ENCODE measurements at regions not wholly inside any gene's neighbourhood (a gene's known extent, or its start where the extent isn't known, plus 50 kb on each side); places are given as distances from the start of the nearest gene placed in this dataset.
"Not testable (repeated sequence)": the region's sequence is repeated elsewhere in the genome, so short reads cannot be mapped to it uniquely, and the experiment has no call there.

GRCh38 chr13:78867655-78868054 lies 208.7 kb upstream of the OBI1 start:
- no peak overlapping the region for H3K27ac ChIP-seq (ENCODE audit: low read depth in 1 of 2, low read length in 2 of 2)
- H3K36me3 ChIP-seq (replicated peaks in 1 of 2; ENCODE audit: control insufficient read depth in 1 of 2, insufficient read depth in 2 of 2, low read length in 2 of 2), result no peaks in the 10 kb centered on the region
- intact Hi-C loops (cut with micrococcal nuclease), result no loop called here
- no peaks in the 10 kb centered on the region for H3K4me1 Mint-ChIP-seq
- no peaks in the 10 kb centered on the region for H3K27me3 Mint-ChIP-seq (ENCODE audit: low read depth in 3 of 3)
- no peak overlapping the region for H3K27ac Mint-ChIP-seq
- H2AFZ ChIP-seq (ENCODE audit: insufficient read depth, low read depth, low read length, poor library complexity, severe bottlenecking), result no peak overlapping the region
- no peak overlapping the region for H3K9ac ChIP-seq (ENCODE audit: insufficient read depth, low read length, poor library complexity, severe bottlenecking)
- H3K4me1 ChIP-seq (ENCODE audit: control insufficient read depth in 1 of 2, insufficient read depth in 2 of 2, low read length in 2 of 2), result no peaks in the 10 kb centered on the region
- H3K9me3 Mint-ChIP-seq, result peaks cover 2 to 8% (median 3%) of the 10 kb centered on the region in 7 donors
- H3K4me3 Mint-ChIP-seq, result no peak overlapping the region
- DNase-seq, result no peak
- no peak overlapping the region for H3K4me3 ChIP-seq (replicated peaks in 1 of 3; ENCODE audit: low read depth in 2 of 3, low read length in 3 of 3)
- no peaks in the 10 kb centered on the region for H3K36me3 Mint-ChIP-seq
- no peaks in the 10 kb centered on the region for H4K20me1 ChIP-seq (ENCODE audit: insufficient read depth, low read length)
- no peak for TF ChIP-seq CTCF (IDR thresholded peaks at IDR 0.05)
- no peak overlapping the region for H3K4me2 ChIP-seq (replicated peaks; ENCODE audit: extremely low read depth, low read length, poor library complexity, severe bottlenecking)
- no peaks in the 10 kb centered on the region for H3K9me3 ChIP-seq (replicated peaks in 1 of 2; ENCODE audit: control insufficient read depth in 1 of 2, insufficient read depth in 1 of 2, low read length in 2 of 2)
- no peaks in the 10 kb centered on the region for H3K27me3 ChIP-seq (ENCODE audit: control insufficient read depth in 2 of 2, insufficient read depth in 2 of 2, low read length in 2 of 2)
- 86% methylated on average over 1 of the region's 3 CpGs for WGBS (ENCODE audit: insufficient coverage)
- H3K79me2 ChIP-seq (ENCODE audit: insufficient read depth, low read length), result no peaks in the 10 kb centered on the region

- H2AFZ ChIP-seq (ENCODE audit: insufficient read depth, low read depth, low read length, poor library complexity, severe bottlenecking); H3K27me3 ChIP-seq (ENCODE audit: control insufficient read depth in 2 of 2, insufficient read depth in 2 of 2, low read length in 2 of 2); intact Hi-C loops (cut with micrococcal nuclease); H3K9ac ChIP-seq (ENCODE audit: insufficient read depth, low read length, poor library complexity, severe bottlenecking); H3K27ac ChIP-seq (ENCODE audit: low read depth in 1 of 2, low read length in 2 of 2); H3K36me3 Mint-ChIP-seq; H3K4me2 ChIP-seq (replicated peaks; ENCODE audit: extremely low read depth, low read length, poor library complexity, severe bottlenecking); H3K36me3 ChIP-seq (replicated peaks in 1 of 2; ENCODE audit: control insufficient read depth in 1 of 2, insufficient read depth in 2 of 2, low read length in 2 of 2); H4K20me1 ChIP-seq (ENCODE audit: insufficient read depth, low read length); H3K4me1 Mint-ChIP-seq; H3K4me1 ChIP-seq (ENCODE audit: control insufficient read depth in 1 of 2, insufficient read depth in 2 of 2, low read length in 2 of 2); H3K4me3 ChIP-seq (replicated peaks in 1 of 3; ENCODE audit: low read depth in 2 of 3, low read length in 3 of 3); H3K79me2 ChIP-seq (ENCODE audit: insufficient read depth, low read length); DNase-seq; H3K9me3 ChIP-seq (replicated peaks in 1 of 2; ENCODE audit: control insufficient read depth in 1 of 2, insufficient read depth in 1 of 2, low read length in 2 of 2); H3K4me3 Mint-ChIP-seq; H3K27ac Mint-ChIP-seq; H3K27me3 Mint-ChIP-seq (ENCODE audit: low read depth in 3 of 3): not testable (repeated sequence)
- H3K9me3 Mint-ChIP-seq, result peaks cover 2 to 10% (median 3%) of the 10 kb centered on the region in 7 donors
- WGBS (ENCODE audit: insufficient coverage), result 84% methylated on average over 2 of the region's 6 CpGs
Measured at GRCh38 chr13:78866076-78866475, 207.1 kb upstream of the OBI1 start.

Data from CD14-positive monocyte (primary cell).